Neural crest cell (in vitro differentiated cells): ENCODE measurements at regions not wholly inside any gene's neighbourhood (a gene's known extent, or its start where the extent isn't known, plus 50 kb on each side); places are given as distances from the start of the nearest gene placed in this dataset.

Experiments used
- DNase-seq: peaks from one replicate; pipeline ENCODE4 v3.0.0; 2021; ENCODE audit warnings: low read depth, mixed read lengths, low spot score
- H3K27ac Mint-ChIP-seq: one replicate; pipeline ENCODE4 v1.8.0; 2021; ENCODE audit warnings: mild to moderate bottlenecking, mixed read lengths; ENCODE audit not compliant: unreplicated experiment
- H3K27me3 Mint-ChIP-seq: 2 replicates; pipeline ENCODE4 v1.8.0; 2021; ENCODE audit warnings: low read depth, mild to moderate bottlenecking, mixed read lengths
- H3K36me3 Mint-ChIP-seq: 2 replicates; pipeline ENCODE4 v1.8.0; 2021; ENCODE audit warnings: low read depth, mild to moderate bottlenecking, mixed read lengths
- H3K4me1 Mint-ChIP-seq: 2 replicates; pipeline ENCODE4 v1.8.0; 2021; ENCODE audit warnings: mixed read lengths
- H3K4me3 Mint-ChIP-seq: one replicate; pipeline ENCODE4 v1.8.0; 2021; ENCODE audit warnings: mild to moderate bottlenecking, mixed read lengths
- H3K9me3 Mint-ChIP-seq: 2 replicates; pipeline ENCODE4 v1.8.0; 2021; ENCODE audit warnings: mixed read lengths
- TF ChIP-seq, protein P1 (sequence below): fragments of 200-600 bp; sonication (generic); conservative IDR thresholded peaks from 2 replicates; pipeline ENCODE4 v1.5.0; 2021; ENCODE audit warnings: antibody characterized with exemption, mild to moderate bottlenecking

DNA sequence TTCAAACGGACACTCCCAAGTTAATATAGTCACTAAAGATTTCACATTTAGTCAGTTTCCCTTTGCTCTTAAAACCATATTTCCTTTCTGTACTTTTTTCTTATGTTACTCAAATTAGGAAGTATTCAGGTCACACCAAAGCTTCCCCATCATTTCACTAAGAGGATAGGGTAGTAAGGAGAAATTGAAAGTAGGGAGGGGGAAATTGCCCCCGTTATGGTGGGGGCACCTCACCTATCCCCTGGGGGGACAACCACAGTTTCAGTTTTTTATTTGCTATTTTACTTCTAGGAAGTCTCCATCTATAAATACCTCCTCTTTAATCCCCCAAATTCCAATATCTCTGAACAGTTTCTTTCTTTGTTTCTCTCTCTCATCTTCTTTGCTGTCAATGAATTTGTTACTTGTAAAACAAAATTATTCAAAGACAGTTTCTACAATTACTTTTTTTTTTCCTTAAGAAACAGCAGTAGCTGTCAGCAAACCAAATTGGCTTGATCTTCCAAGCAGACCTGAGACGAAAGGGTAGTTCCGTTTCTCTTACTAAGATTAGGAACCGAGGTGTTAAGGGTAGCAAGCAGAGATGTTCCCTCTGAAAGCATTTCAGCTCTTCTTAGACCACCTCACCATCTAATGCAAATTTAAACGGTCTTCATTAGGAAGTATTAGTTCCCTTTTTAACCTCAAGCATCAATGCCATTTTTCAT is 160.2 kb upstream of the KLF3 start:
- Mint-ChIP-seq H3K36me3 (no peaks in the 10 kb centered on the region), H3K4me1 (no peaks in the 10 kb centered on the region), H3K27me3 (no peaks in the 10 kb centered on the region), H3K4me3 (no peak overlapping the region), H3K9me3 (no peaks in the 10 kb centered on the region), H3K27ac (no peak overlapping the region)
- TF ChIP-seq, protein P1, sequence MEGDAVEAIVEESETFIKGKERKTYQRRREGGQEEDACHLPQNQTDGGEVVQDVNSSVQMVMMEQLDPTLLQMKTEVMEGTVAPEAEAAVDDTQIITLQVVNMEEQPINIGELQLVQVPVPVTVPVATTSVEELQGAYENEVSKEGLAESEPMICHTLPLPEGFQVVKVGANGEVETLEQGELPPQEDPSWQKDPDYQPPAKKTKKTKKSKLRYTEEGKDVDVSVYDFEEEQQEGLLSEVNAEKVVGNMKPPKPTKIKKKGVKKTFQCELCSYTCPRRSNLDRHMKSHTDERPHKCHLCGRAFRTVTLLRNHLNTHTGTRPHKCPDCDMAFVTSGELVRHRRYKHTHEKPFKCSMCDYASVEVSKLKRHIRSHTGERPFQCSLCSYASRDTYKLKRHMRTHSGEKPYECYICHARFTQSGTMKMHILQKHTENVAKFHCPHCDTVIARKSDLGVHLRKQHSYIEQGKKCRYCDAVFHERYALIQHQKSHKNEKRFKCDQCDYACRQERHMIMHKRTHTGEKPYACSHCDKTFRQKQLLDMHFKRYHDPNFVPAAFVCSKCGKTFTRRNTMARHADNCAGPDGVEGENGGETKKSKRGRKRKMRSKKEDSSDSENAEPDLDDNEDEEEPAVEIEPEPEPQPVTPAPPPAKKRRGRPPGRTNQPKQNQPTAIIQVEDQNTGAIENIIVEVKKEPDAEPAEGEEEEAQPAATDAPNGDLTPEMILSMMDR = no peak
- no peak for DNase-seq

DNA sequence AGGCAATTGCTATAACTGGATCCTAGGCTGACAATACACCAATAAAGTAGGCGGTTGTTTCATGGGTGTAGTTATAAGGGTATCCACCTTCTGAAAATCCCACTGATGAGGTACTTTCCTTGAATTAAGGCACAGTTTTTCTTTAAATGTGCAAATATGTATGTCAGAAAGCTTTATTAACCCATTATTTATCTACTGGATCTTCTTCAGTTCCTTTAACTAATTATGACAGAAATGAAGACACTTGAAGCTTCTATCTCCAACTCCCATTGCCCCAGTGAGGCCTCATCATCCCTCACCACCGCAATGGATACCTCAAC is 159.6 kb upstream of the KLF3 start:
- Mint-ChIP-seq H3K4me3 (no peak overlapping the region), H3K36me3 (no peaks in the 10 kb centered on the region), H3K9me3 (peaks cover 2% of the 10 kb centered on the region), H3K27me3 (no peaks in the 10 kb centered on the region), H3K4me1 (no peaks in the 10 kb centered on the region), H3K27ac (no peak overlapping the region)
- TF ChIP-seq, protein P1 = no peak
- no peak for DNase-seq

DNA sequence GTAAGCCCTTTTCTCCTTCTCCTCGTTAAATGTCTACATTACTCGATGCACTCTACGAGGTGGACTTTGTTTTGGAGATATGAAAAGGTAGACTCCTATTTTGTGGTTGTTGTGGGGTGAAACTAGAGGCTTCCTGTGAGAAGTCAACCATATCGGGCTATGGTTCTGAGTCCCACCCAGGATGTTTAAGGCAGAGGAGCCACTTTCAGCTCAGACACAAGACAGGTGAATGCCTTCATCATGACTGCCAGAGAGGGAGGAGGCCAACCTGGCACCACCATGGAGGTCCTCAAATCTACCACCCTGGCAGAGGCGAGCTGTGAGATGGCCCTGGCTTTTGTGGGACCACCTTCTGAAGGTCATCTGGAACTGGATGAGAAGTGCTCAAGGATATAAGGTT is 154.4 kb upstream of the KLF3 start:
- no peak for DNase-seq
- TF ChIP-seq, protein P1 = no peak
- no peak overlapping the region for H3K4me3 Mint-ChIP-seq
- peaks cover 5% of the 10 kb centered on the region for H3K4me1 Mint-ChIP-seq
- H3K27ac Mint-ChIP-seq = no peak overlapping the region
- H3K27me3 Mint-ChIP-seq = no peaks in the 10 kb centered on the region
- peaks cover 2% of the 10 kb centered on the region for H3K9me3 Mint-ChIP-seq
- H3K36me3 Mint-ChIP-seq = no peaks in the 10 kb centered on the region

DNA sequence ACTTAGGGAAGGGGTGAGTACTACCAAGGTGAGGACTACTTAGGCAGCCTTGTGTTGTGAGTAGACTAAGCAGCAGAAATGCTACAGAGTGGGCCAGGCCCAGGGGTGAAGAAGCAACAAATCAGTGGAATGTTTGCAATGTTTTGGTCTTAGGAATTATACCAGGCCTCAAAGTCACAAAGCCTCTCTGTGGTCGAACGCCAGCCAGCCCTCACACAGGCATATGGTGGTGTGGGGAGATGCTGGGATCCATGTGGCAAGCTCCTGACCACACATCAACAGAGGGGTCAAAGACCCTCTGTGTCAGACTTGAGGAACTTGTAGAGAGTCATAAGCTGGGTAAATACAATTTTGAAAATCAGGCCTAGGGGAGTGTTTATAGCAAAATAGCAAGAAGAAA is 153.8 kb upstream of the KLF3 start:
- Mint-ChIP-seq H3K27me3 (no peaks in the 10 kb centered on the region), H3K4me1 (peaks cover 5% of the 10 kb centered on the region), H3K27ac (no peak overlapping the region), H3K36me3 (no peaks in the 10 kb centered on the region), H3K4me3 (no peak overlapping the region), H3K9me3 (peaks cover 2% of the 10 kb centered on the region)
- TF ChIP-seq, protein P1 = no peak
- DNase-seq = no peak

DNA sequence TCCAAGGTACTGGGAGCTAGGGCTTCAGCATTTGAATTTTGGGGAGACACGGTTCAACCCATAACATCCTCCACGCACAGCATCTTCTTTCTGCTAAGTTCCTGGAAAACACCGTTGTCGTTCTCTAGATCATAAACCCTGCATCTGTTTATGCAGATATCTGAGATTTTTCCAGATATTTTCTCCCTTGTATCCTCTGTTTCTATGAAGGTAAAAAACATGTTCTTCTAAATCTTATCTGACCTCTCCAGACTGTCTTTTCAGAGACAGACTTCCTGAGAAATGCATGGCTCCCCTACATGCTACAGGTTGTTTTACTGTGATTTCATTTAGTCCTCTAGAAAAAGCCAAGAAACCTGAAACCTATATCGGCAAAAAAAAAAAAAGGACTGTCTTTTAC is 152.3 kb upstream of the KLF3 start:
- Mint-ChIP-seq H3K9me3 (peaks cover 2% of the 10 kb centered on the region), H3K36me3 (no peaks in the 10 kb centered on the region), H3K4me1 (peaks cover 9% of the 10 kb centered on the region), H3K4me3 (no peak overlapping the region), H3K27ac (no peak overlapping the region), H3K27me3 (no peaks in the 10 kb centered on the region)
- TF ChIP-seq, protein P1 = no peak
- DNase-seq = no peak
